Fibroblast of upper back skin (primary cell): ENCODE measurements at regions not wholly inside any gene's neighbourhood (a gene's known extent, or its start where the extent isn't known, plus 50 kb on each side); places are given as distances from the start of the nearest gene placed in this dataset.
A peak's percentile ranks its signal among the peaks of the same experiment; 100 is the strongest.
"Not testable (repeated sequence)": the region's sequence is repeated elsewhere in the genome, so short reads cannot be mapped to it uniquely, and the experiment has no call there.

Experiments used
- DNase-seq: peaks from one replicate; pipeline ENCODE4 v3.0.0-alpha.2; 2013

DNA sequence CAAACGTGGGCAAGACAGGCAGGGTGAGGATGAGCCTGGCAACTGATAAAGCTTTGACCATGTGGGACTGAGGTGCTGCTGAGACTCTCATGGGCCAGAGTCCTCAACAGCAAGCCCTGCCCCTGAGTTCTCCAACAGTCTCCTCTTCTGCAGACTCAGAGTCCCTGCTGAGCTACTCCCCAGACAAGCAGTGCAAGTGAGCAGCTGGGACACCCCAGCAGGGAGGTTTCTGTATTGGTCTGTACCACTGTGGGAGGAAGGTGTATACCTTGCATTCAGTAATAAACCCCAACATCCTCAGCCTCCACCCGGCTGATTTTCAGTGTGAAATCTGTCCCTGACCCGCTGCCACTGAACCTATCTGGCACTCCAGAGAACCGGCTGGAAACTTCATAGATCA lies 542.5 kb downstream of the RPIA start:
- not testable (repeated sequence) for DNase-seq

DNA sequence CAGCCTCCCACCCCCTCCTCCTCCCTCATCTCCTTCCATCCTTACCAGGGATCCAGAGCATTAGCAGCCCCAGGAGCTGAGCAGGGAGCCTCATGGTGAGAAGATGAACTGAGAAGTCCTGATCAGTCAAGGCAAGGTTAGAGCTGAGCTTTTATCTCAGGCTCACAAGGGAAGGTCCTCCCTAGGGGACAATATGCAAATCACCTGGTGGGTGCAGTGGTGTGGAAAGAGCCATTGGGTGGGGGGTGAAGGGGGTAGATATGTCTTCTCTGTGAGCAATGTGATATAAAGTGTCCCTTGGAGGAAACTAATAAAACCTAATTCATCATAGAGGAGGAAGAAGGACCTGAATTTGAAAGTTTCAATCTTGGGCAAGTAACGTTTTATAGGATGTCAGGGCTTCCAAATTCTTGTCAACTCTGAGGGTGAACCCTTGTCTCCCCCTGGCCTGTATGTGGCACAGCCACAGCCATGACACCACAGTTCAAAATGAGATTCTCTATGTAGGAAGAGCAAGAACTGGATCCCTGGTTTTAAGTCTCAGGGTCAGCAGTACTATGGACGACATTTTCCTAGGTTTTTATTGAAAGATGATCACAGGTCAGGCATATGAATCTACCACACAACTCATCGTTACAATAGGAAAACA lies 543.5 kb downstream of the RPIA start:
- not testable (repeated sequence) for DNase-seq

GRCh38 chr2:89236832-89237450 lies 545.5 kb downstream of the RPIA start:
- not testable (repeated sequence) for DNase-seq

- DNase-seq = not testable (repeated sequence)
Measured at GRCh38 chr2:89237783-89238182, 546.3 kb downstream of the RPIA start.

DNA sequence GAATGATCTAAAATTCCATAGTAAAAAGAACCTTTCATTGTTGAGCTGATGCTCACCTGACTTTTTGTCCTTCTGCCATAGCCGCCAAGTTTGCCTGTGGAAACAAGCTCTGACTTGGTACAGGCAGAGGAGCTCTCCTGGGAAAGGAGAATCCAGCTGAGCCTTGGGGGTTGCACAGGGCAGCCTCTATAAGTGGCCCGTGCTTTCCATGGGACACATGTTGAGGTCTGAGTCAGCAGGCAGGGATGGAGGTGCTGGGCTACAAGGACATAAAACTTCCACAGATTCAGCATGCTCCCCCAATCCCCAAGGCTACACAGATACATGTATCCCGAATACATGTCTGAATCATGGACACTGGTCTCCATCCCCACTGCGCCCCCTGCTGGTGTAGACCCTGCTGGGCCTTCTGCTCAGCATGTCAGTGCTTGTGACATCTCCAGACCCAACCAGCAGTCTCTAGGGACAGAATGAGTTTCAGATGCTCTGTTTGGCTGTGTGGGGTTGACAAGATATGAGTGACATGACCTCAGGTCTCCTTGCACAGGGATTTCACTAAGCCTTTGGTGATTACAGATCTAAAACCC lies 551.7 kb downstream of the RPIA start:
- not testable (repeated sequence) for DNase-seq

DNA sequence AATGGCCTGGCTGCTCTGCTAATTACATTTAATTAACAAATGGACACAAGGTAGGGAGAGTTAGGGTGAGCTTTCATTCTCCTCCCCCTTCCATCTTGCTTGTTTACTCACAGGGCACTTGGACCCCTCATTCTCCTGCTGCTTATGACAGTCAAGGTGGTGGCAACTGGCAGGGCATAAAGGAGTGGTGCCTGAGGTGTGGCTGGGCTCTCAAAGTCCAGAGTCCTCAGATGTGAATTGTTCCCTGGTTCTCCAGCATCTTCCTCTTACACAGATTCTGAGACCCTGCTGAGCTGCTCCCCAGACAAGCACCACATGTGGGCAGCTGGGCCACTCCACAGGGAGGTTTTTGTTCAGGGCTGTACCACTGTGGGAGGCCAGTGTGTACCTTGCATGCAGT lies 552.9 kb downstream of the RPIA start:
- DNase-seq = not testable (repeated sequence)

DNA sequence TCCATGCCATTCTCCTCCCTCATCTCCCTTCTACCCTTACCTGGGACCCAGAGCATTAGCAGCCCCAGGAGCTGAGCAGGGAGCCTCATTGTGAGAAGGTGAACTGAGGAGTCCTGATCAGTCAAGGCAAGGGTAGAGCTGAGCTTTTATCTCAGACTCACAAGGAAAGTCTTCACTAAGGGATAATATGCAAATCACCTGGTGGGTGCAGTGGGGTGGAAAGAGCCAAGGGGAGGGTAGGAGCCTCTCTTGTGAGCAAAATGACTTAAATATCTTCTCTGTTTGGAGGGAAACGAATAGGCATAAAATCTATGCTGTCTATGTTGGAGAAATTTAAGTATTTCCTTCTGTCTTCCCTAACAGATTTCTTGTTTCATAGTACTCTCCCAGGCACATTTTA lies 554.0 kb downstream of the RPIA start:
- not testable (repeated sequence) for DNase-seq

GRCh38 chr2:89246027-89246426 lies 554.6 kb downstream of the RPIA start:
- DNase-seq = not testable (repeated sequence)

DNA sequence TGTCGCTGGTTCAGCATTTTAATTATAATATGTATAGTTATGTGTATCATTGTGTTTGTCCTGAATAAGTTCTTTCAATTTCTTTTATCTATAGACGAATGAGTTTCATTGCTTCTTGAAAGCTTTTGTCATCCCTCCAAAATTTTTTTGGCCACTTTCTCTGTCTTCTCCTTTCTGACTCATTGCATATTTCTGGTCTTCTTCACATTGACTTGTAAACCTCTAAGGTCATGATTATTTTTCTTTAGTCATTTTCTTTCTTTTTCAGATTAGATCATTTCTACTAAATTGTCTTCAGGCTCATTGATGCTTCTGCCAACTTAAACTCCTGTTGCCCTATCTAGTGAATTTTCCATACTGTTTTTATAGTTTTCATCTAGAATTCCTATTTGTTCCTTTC lies 555.1 kb downstream of the RPIA start:
- peak; percentile 74 for DNase-seq

DNA sequence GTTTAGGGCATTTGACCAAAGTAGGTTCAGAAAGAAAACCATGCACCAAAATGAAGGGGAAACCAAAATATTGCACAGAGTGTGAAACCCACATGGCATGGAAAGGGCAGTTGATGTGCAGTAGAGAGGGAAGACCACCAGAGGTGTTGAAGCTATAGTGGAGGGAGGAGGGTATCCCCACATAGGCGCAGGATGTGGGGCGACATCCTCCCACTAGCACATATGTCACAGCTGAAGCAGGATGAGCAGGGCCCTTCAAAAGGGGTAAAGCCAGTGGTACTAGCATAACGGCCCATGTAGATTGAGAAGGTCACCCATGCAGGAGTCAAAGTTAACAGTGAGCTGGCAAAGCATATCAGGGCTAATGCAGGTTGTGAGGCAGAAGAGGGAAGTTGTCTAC lies 563.5 kb downstream of the RPIA start:
- not testable (repeated sequence) for DNase-seq

GRCh38 chr2:89273443-89273842 lies 582.0 kb downstream of the RPIA start:
- DNase-seq = not testable (repeated sequence)

DNA sequence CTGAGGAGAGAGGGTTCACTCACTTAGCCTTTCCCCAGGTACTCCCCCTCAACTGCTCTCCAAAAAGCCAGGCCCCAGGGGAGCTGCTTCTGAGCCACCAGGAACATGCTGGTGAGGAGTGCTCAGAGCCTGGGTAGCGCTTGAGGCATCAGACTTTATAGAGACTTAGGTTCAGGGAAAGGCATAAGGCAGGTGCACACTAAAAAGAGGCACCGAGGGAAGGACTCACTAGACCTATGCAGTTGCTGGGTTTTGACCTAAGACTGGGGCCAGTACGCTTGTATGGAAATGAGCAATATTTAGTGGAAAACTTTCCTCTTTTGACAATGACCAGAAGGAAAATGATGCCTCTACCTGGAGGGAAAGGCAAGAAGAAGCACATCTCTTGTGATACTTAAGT lies 589.1 kb downstream of the RPIA start:
- DNase-seq = not testable (repeated sequence)

DNA sequence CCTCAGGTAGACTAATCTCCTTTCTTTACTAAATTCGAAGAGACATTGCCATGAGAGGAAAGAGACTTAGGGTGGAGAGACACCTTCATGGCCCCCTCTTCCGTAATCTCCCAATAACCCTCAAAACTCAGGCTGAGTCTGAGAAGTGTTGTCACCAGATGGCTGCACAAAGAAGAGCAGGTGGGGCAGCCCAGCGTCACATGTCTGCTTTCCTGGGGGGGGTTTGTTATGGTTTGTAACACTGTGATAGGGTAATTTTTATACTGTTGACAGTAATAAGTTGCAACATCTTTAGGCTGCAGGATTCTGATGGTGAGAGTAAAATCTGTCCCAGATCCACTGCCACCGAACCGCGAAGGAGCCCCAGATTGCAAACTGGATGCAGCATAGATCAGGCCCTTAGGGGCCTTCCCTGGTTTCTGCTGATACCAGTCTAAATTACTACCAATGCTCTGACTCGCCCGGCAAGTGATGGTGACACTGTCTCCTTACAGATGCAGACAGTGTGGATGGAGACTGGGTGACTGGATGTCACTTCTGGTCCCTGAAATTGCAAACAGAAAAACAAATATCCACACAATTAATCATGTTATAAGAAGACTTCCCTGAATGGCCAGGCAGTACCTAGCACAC lies 595.1 kb downstream of the RPIA start:
- not testable (repeated sequence) for DNase-seq

DNA sequence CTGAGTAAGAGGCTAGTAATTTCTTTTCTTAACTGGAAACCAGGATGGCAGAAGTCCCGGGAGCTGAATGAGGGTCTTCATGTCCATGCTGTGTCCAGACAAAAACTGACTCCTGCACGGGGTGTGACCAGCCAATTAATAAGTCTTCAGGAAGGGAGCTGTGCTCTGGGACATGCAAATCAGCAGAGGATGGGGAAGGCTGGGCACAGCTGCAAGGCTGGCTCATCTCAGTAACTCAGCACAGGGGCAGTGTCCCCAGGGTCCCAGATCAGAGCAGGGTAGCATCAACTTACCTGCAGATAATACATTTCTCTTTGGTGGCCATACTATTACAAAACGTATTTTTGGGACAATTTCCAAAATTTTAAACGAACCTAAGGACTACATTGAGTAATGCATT lies 595.6 kb downstream of the RPIA start:
- DNase-seq = not testable (repeated sequence)

DNA sequence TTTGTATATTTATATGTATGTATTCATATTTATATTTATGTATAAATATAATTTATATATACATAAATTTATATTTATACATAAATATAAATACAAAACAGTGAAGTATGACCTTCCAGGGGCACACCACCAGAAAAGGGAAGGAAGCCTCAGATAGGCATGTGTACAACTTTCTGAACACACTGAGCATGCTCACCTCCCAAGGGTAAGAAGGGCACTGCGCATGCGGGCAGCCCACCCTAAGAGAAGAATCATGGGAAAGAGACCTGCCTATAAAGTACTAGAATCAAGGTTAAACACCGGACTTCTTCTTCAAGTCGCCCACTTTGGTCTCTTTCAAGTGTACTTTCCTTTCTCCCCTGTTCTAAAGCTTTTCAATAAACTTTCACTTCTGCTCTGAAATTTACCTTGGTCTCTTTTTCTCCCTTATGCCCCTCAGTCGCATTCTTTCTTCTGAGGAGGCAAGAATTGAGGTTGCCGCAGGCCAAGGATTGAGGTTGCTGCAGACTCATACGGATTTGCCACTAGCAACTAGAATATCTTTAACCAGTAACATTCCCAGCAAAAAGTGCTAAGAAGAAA lies 600.3 kb downstream of the RPIA start:
- not testable (repeated sequence) for DNase-seq

DNA sequence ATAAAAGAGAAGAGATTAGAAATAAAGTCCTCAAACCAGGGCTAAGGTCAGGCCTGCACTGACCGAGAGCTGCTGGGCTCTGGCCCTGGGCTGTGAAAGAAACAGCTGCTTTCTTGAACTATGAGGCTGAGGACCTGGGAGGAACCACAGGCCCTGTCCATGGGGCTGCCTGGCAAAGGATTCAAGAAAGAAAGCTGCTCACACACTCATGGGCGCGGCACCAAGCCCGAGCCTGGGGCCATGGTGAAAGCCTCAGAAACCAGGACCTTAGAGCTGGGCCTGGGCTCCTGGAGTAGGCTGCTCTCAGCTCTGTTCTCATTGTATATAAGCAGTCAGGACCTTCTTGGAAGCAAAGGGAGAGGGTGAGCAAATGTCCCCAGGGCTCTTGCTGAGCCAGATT lies 601.9 kb downstream of the RPIA start:
- not testable (repeated sequence) for DNase-seq

GRCh38 chr2:89294335-89294734 lies 602.9 kb downstream of the RPIA start:
- not testable (repeated sequence) for DNase-seq

GRCh38 chr2:89296820-89297398 lies 605.4 kb downstream of the RPIA start:
- not testable (repeated sequence) for DNase-seq

GRCh38 chr2:89299196-89299595 lies 607.7 kb downstream of the RPIA start:
- DNase-seq = not testable (repeated sequence)

- not testable (repeated sequence) for DNase-seq
Measured at GRCh38 chr2:89305623-89306022, 614.1 kb downstream of the RPIA start.

DNA sequence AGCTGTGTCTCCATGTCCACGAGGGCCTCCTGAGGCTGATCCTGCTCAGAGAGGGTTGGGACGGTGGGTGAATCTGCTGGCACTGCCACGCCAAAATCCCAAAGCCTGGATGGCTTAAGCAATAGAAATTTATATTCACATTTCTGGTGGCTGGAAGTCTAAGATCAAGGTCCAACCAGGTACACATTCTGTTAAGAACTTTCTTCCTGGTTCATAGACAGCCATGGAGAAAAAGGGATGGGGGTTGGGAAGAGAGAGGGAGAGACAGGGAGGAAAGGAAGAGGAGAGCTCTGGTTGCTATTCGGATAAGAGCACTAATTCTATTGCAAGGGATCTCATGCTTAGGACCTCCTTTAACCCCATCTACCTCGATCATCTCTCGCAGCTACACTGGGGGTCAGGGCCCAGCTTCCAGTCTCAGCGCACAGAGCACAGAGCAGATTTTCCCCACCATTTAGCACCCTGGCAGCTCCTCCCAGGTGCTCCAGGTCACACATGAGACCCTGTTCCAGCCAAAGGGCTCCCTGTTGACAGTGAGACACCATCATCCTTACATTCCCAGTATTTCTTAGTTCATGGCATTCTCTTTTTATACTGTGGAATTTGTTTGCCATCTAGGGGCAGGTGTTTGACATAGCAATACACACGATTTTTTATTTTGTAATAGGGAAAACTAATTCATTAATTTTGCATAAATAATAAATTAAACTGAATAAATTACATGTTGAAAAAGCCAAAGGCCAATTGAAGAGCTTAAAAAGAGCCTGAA lies 615.6 kb downstream of the RPIA start:
- DNase-seq = not testable (repeated sequence)

GRCh38 chr2:89318990-89319389 lies 627.5 kb downstream of the RPIA start:
- not testable (repeated sequence) for DNase-seq
